NCI-H146 (cell line): ENCODE measurements at regions not wholly inside any gene's neighbourhood (a gene's known extent, or its start where the extent isn't known, plus 50 kb on each side); places are given as distances from the start of the nearest gene placed in this dataset.

Source experiments
- DNase-seq: peaks from one replicate; lab custom pipeline; 2025; lab: John Stamatoyannopoulos, UW

GRCh38 chr1:79614106-79614505 is 607.6 kb upstream of the ADGRL4 start:
- no peak for DNase-seq

- no peak for DNase-seq
Observed at GRCh38 chr1:79613046-79613445, 606.5 kb upstream of the ADGRL4 start.

GRCh38 chr1:79604490-79605198 is 598.1 kb upstream of the ADGRL4 start:
- DNase-seq: peak; percentile 60

- DNase-seq: no peak
Observed at GRCh38 chr1:79603843-79604242, 597.3 kb upstream of the ADGRL4 start.

- DNase-seq: no peak
Observed at GRCh38 chr1:79599257-79599656, 592.7 kb upstream of the ADGRL4 start.

GRCh38 chr1:79595931-79596330 is 589.4 kb upstream of the ADGRL4 start:
- DNase-seq: no peak

- DNase-seq: no peak
Observed at GRCh38 chr1:79594121-79594698, 587.7 kb upstream of the ADGRL4 start.

GRCh38 chr1:79592707-79593106 is 586.2 kb upstream of the ADGRL4 start:
- DNase-seq: no peak

GRCh38 chr1:79588719-79589118 is 582.2 kb upstream of the ADGRL4 start:
- no peak for DNase-seq

GRCh38 chr1:79587229-79587628 is 580.7 kb upstream of the ADGRL4 start:
- DNase-seq: no peak

GRCh38 chr1:79585801-79586200 is 579.3 kb upstream of the ADGRL4 start:
- DNase-seq: peak; percentile 17

GRCh38 chr1:79575424-79575823 is 568.9 kb upstream of the ADGRL4 start:
- no peak for DNase-seq

GRCh38 chr1:79568411-79568810 is 561.9 kb upstream of the ADGRL4 start:
- DNase-seq: no peak

- no peak for DNase-seq
Observed at GRCh38 chr1:79561521-79561978, 555.0 kb upstream of the ADGRL4 start.

GRCh38 chr1:79556189-79556588 is 549.7 kb upstream of the ADGRL4 start:
- no peak for DNase-seq

GRCh38 chr1:79554688-79555087 is 548.2 kb upstream of the ADGRL4 start:
- DNase-seq: no peak

GRCh38 chr1:79551321-79551720 is 544.8 kb upstream of the ADGRL4 start:
- no peak for DNase-seq

- no peak for DNase-seq
Observed at GRCh38 chr1:79550402-79550801, 543.9 kb upstream of the ADGRL4 start.

- DNase-seq: no peak
Observed at GRCh38 chr1:79549201-79549600, 542.7 kb upstream of the ADGRL4 start.

- no peak for DNase-seq
Observed at GRCh38 chr1:79547514-79547913, 541.0 kb upstream of the ADGRL4 start.

- no peak for DNase-seq
Observed at GRCh38 chr1:79543394-79543793, 536.9 kb upstream of the ADGRL4 start.

- no peak for DNase-seq
Observed at GRCh38 chr1:79539001-79539400, 532.5 kb upstream of the ADGRL4 start.

- DNase-seq: no peak
Observed at GRCh38 chr1:79532555-79532954, 526.0 kb upstream of the ADGRL4 start.

- no peak for DNase-seq
Observed at GRCh38 chr1:79531790-79532189, 525.3 kb upstream of the ADGRL4 start.
